OCI-LY7 (cell line): ENCODE measurements at regions not wholly inside any gene's neighbourhood (a gene's known extent, or its start where the extent isn't known, plus 50 kb on each side); places are given as distances from the start of the nearest gene placed in this dataset.
A peak's percentile ranks its signal among the peaks of the same experiment; 100 is the strongest.

Source experiments
- BruUV-seq: library from RNA; stranded (reverse); fragments of 400-500 nt; replicated peaks from 2 replicates; lab custom pipeline; 2021; lab: Mats Ljungman, UMichigan
- CTCF ChIA-PET: fragments of 300-600 bp; sonication (Branson Sonifier 250); formaldehyde crosslinking; loops from one replicate; lab custom pipeline; 2022; ENCODE audit warnings: antibody characterized with exemption; ENCODE audit not compliant: unreplicated experiment; lab: Charles Lee
- POLR2A ChIA-PET: fragments of 300-600 bp; sonication (Branson Sonifier 250); formaldehyde crosslinking; loops from one replicate; lab custom pipeline; 2022; ENCODE audit warnings: antibody characterized with exemption; lab: Charles Lee
- DNase-seq: peaks from one replicate; pipeline ENCODE4 v3.0.0-alpha.2; 2015; ENCODE audit warnings: low spot score
- H2AFZ ChIP-seq: fragments of 200-600 bp; sonication (generic), shearing (Covaris generic); 2 replicates; pipeline ENCODE4 v1.6.1; 2014; ENCODE audit warnings: mild to moderate bottlenecking, antibody characterized with exemption, low read length, moderate library complexity
- H3K27ac ChIP-seq: fragments of 200-600 bp; sonication (generic); 2 replicates; pipeline ENCODE4 v1.5.1; 2014; ENCODE audit warnings: mixed run types, low read depth, mild to moderate bottlenecking, moderate library complexity, low read length, inconsistent platforms; ENCODE audit not compliant: poor library complexity, severe bottlenecking
- H3K36me3 ChIP-seq: fragments of 200-600 bp; sonication (generic); 2 replicates; pipeline ENCODE4 v1.6.1; 2014; ENCODE audit warnings: mild to moderate bottlenecking, antibody characterized with exemption, low read length, moderate library complexity, mixed read lengths; ENCODE audit not compliant: insufficient read depth
- H3K4me1 ChIP-seq: fragments of 200-600 bp; sonication (generic); 2 replicates; pipeline ENCODE4 v1.5.1; 2014; ENCODE audit warnings: mild to moderate bottlenecking, low read length; ENCODE audit not compliant: insufficient read depth, poor library complexity, severe bottlenecking
- H3K4me2 ChIP-seq: fragments of 200-600 bp; sonication (generic); 2 replicates; pipeline ENCODE4 v1.6.1; 2014; ENCODE audit warnings: mild to moderate bottlenecking, low read length
- H3K4me3 ChIP-seq: fragments of 200-600 bp; sonication (generic); 2 replicates; pipeline ENCODE4 v1.5.1; 2014; ENCODE audit warnings: mild to moderate bottlenecking, low read depth, low read length; ENCODE audit not compliant: poor library complexity, severe bottlenecking
- H3K79me2 ChIP-seq: fragments of 200-600 bp; sonication (generic); 2 replicates; pipeline ENCODE4 v1.6.1; 2016; ENCODE audit warnings: low read depth, mild to moderate bottlenecking, low read length, moderate library complexity, mixed read lengths; ENCODE audit not compliant: insufficient read depth
- H3K9me2 ChIP-seq: fragments of 200-600 bp; sonication (generic); 2 replicates; pipeline ENCODE4 v1.6.1; 2016; ENCODE audit warnings: mild to moderate bottlenecking, low read length, mixed read lengths; ENCODE audit not compliant: insufficient read depth
- H3K9me3 ChIP-seq: fragments of 200-600 bp; sonication (generic); 2 replicates; pipeline ENCODE4 v1.6.1; 2014; ENCODE audit warnings: mild to moderate bottlenecking, mixed run types, low read length, mixed read lengths
- H4K20me1 ChIP-seq: fragments of 200-600 bp; sonication (generic); 2 replicates; pipeline ENCODE4 v1.6.1; 2014; ENCODE audit warnings: mild to moderate bottlenecking, antibody characterized with exemption, low read length, moderate library complexity, mixed read lengths; ENCODE audit not compliant: insufficient read depth
- CTCF ChIP-seq: fragments of 200-600 bp; sonication (generic); conservative IDR thresholded peaks from 2 replicates; pipeline ENCODE4 v1.5.1; 2014; ENCODE audit warnings: mild to moderate bottlenecking, antibody characterized with exemption, low read length, moderate library complexity, mixed read lengths
- EZH2phosphoT487 ChIP-seq: fragments of 200-600 bp; sonication (generic); IDR thresholded peaks from 2 replicates; pipeline ENCODE4 v1.6.1; 2018; ENCODE audit warnings: low read depth, borderline replicate concordance, mild to moderate bottlenecking, mixed run types, antibody characterized with exemption, low read length, moderate library complexity, mixed read lengths
- intact Hi-C: fragments of 100-400 bp; cut with micrococcal nuclease; formaldehyde crosslinking; loops from one replicate; pipeline ENCODE4 v1.10.0; 2022; ENCODE audit not compliant: unreplicated experiment

- Histone ChIP-seq H3K27ac (no peak overlapping the region), H4K20me1 (no peaks in the 10 kb centered on the region), H3K9me2 (no peaks in the 10 kb centered on the region), H3K36me3 (no peaks in the 10 kb centered on the region), H3K4me3 (no peak overlapping the region), H2AFZ (no peak overlapping the region), H3K4me1 (no peaks in the 10 kb centered on the region), H3K9me3 (no peaks in the 10 kb centered on the region), H3K4me2 (no peak overlapping the region), H3K79me2 (no peaks in the 10 kb centered on the region)
- ChIA-PET POLR2A (no interaction called here), CTCF (no interaction called here)
- intact Hi-C loops = no loop called here
- TF ChIP-seq EZH2phosphoT487 (no peak), CTCF (no peak)
- DNase-seq = no peak
- no TSS peak for BruUV-seq
These were observed 206.4 kb downstream of the NOL4 start for GRCh38 chr18:34018336-34018735.

- DNase-seq = no peak
These were observed 221.0 kb downstream of the NOL4 start for GRCh38 chr18:34003687-34004086.

GRCh38 chr18:34002130-34002529 lies 222.6 kb downstream of the NOL4 start:
- H2AFZ ChIP-seq = no peak overlapping the region
- no peak overlapping the region for H3K4me2 ChIP-seq
- no peaks in the 10 kb centered on the region for H3K79me2 ChIP-seq
- no peaks in the 10 kb centered on the region for H3K9me2 ChIP-seq
- TF ChIP-seq EZH2phosphoT487 (no peak), CTCF (no peak)
- H3K4me3 ChIP-seq = no peak overlapping the region
- no peaks in the 10 kb centered on the region for H3K36me3 ChIP-seq
- CTCF ChIA-PET = no interaction called here
- H3K27ac ChIP-seq = no peak overlapping the region
- BruUV-seq = no TSS peak
- no peaks in the 10 kb centered on the region for H4K20me1 ChIP-seq
- intact Hi-C loops = no loop called here
- H3K9me3 ChIP-seq = no peaks in the 10 kb centered on the region
- no peaks in the 10 kb centered on the region for H3K4me1 ChIP-seq
- DNase-seq = peak; percentile 0
- POLR2A ChIA-PET = no interaction called here

More at GRCh38 chr18:34003687-34004086, 221.0 kb downstream of the NOL4 start:
- no peaks in the 10 kb centered on the region for H3K4me1 ChIP-seq
- BruUV-seq = no TSS peak
- H3K9me2 ChIP-seq = no peaks in the 10 kb centered on the region
- H2AFZ ChIP-seq = no peak overlapping the region
- no peaks in the 10 kb centered on the region for H4K20me1 ChIP-seq
- H3K4me3 ChIP-seq = no peak overlapping the region
- H3K9me3 ChIP-seq = no peaks in the 10 kb centered on the region
- H3K4me2 ChIP-seq = no peak overlapping the region
- H3K27ac ChIP-seq = no peak overlapping the region
- H3K79me2 ChIP-seq = no peaks in the 10 kb centered on the region
- no peaks in the 10 kb centered on the region for H3K36me3 ChIP-seq
- ChIA-PET POLR2A (no interaction called here), CTCF (no interaction called here)
- TF ChIP-seq EZH2phosphoT487 (no peak), CTCF (no peak)
- intact Hi-C loops = no loop called here
